KOPT-K1 (cell line): ENCODE measurements at regions not wholly inside any gene's neighbourhood (a gene's known extent, or its start where the extent isn't known, plus 50 kb on each side); places are given as distances from the start of the nearest gene placed in this dataset.
"Not testable (repeated sequence)": the region's sequence is repeated elsewhere in the genome, so short reads cannot be mapped to it uniquely, and the experiment has no call there.

Experiments used
- H3K27ac ChIP-seq: fragments of 200-600 bp; sonication (generic); 2 replicates; pipeline ENCODE4 v1.5.1; 2016; ENCODE audit warnings: antibody characterized with exemption, mild to moderate bottlenecking, low read depth, low read length; ENCODE audit not compliant: poor library complexity, severe bottlenecking
- H3K36me3 ChIP-seq: fragments of 200-600 bp; sonication (generic); 2 replicates; pipeline ENCODE4 v1.5.1; 2017; ENCODE audit warnings: antibody characterized with exemption, mild to moderate bottlenecking, low read length, moderate library complexity; ENCODE audit not compliant: insufficient read depth
- H3K9me3 ChIP-seq: fragments of 200-600 bp; sonication (generic); 2 replicates; pipeline ENCODE4 v1.5.1; 2017; ENCODE audit warnings: antibody characterized with exemption, low read length, mild to moderate bottlenecking; ENCODE audit not compliant: insufficient read depth, poor library complexity, severe bottlenecking

DNA sequence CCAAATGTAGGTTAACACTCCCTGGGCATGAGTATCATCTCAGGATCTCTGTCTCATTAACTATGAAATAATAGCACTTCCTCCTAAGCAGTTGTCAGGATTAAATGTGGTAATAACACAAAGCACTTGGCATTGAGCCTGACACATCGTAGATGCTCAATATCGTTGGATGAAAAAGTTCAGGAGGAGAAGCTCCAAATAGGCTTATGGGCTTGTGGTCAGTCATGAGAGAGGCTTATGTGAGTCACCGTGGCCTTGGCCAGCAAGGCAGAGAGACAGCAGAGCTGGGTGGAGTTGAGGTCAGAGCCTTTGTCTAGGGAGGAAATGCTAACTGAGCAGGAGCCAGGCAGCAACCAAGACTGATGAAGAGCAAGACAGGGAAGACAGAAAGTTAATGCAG is 68.3 kb upstream of the PPM1B start:
- no peak overlapping the region for H3K27ac ChIP-seq
- H3K36me3 ChIP-seq: no peaks in the 10 kb centered on the region
- no peaks in the 10 kb centered on the region for H3K9me3 ChIP-seq

DNA sequence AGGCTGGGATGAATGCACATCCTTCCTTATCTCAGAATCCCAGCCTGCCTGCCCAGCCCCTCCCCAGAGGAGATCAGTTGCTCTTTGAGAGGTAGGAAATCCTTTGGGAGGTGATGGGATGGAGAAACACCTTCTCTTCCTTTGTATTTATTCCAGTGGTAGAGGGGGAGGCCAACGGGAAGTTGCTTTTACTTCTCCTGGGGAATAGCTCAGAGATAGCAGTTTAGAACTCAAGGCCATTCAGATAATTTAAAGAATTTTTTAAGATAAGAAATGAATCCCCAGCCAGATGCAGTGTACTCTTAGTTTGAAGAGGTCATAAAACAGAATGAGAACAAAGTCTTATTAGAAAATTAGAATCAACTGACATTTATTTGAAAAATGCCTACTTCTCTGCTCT is 67.4 kb upstream of the PPM1B start:
- Histone ChIP-seq H3K36me3 (no peaks in the 10 kb centered on the region), H3K9me3 (no peaks in the 10 kb centered on the region), H3K27ac (no peak overlapping the region)

DNA sequence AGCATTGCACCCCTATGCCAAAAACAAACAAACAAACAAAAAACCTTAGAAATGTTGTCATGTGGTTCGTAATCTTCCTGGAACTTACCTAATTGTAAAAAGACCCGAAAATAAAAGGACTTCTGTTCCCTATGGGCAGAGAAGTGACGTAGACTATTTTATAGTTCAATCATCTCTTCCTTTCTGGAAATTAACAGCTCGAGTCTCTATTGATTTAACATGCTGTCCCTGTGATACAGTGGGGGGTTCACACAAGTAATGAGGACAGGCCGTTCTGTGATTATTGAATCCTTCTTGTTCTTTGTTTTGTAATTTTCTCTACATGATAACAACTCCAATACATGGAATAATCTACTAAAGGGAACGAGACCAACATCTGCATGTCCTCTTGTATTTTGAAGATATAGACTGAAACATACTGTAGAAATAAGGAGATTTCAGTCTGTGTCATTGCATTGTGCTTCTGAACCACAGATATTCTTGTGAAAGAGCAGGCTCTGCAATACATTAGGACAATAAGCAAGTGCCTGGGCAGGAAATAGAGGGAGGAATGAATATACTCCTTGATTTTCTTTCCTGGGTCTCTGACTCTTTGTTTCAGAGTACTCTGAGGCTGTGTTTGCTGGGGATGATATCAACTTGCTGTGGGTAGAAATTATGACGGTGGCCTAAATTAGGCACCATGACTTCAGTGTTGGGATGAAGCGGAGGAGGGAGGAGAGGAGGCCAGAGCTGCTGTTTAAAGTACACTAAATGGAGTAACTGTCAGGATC is 65.7 kb upstream of the PPM1B start:
- Histone ChIP-seq H3K36me3 (no peaks in the 10 kb centered on the region), H3K9me3 (no peaks in the 10 kb centered on the region), H3K27ac (no peak overlapping the region)

DNA sequence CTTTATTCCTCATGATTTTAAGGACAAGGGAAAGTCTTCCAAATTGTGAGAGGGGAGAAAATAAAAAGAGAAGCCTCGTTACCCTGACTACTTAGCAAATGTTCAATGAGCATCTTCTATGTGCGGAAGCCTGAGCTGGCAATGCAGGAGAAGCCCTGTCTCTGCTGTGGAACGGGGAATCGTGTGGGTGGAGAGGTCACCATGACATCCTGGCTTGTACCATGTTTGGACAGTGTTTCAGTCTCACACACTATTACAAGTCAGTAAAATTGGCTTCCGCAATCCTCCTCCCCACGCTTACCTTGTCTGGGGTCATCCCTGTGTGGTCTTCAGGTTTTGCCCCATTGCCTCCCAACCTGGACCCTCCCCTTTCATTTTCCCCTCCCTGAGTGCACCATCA is 65.0 kb upstream of the PPM1B start:
- Histone ChIP-seq H3K27ac (no peak overlapping the region), H3K36me3 (no peaks in the 10 kb centered on the region), H3K9me3 (no peaks in the 10 kb centered on the region)

DNA sequence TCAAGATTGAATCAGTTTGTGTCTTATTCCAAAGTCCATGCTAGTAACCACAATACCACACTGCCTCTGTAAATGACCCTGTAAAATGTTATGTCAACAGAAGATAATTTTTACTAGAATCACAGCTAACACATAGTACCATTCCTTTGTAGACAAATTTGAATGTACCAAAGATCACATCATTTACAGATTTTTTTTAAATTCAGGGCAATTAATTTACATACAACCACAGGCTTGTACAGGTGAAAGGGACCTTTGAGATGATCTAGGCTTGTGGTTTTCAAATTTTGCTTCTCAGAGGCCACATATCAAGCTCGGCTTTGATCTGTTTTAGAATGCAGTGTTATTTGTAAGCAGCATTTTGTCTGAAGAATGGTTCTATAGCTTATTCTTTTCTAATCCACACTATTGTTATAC is 63.8 kb upstream of the PPM1B start:
- Histone ChIP-seq H3K9me3 (no peaks in the 10 kb centered on the region), H3K36me3 (no peaks in the 10 kb centered on the region), H3K27ac (no peak overlapping the region)

DNA sequence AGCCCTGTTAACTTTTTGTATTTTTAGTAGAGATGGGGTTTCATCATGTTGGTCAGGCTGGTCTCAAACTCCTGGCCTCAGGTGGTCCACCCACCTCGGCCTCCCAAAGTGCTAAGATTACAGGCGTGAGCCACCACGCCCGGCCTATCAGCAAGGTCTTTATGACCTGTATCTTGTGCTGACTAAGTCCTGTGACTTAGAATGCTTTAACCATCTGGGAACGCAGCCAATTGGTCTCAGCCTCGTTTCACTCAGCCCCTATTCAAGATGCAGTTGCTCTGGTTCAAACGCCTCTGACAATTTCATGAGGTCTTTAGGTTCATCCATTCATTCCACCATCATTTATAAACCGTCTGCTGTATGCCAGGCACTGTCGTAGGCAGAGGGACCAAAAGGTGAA is 62.2 kb upstream of the PPM1B start:
- not testable (repeated sequence) for H3K9me3 ChIP-seq, H3K27ac ChIP-seq, H3K36me3 ChIP-seq

DNA sequence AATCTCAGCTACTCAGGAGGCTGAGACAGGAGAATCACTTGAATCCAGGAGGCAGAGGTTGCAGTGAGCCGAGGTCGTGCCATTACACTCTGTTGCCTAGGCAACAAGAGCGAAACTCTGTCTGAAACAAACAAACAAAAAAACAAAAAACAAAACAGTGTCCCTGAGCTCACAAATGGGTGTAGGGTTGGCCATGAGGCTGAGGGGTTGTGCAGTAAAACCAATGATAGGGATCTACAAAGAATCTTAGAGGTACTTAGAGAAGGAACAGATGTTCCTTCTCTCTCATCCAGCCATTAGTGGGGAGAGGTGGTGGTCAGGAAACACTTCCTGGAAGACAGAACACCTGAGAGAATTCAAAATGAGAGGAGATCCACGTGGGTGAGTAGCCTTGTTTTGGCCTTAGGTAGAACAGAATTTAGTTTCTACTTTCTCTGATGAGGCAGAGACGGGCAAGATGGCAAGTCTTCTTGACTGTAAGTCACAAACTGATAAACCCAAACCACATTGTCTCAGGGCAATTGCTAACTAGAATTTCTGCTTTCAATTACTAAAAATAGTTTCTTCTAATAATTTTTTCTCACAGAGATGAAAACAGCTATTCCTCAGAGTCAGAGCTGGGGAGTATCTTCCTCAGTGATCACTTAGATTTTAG is 61.5 kb upstream of the PPM1B start:
- Histone ChIP-seq H3K27ac (no peak overlapping the region), H3K36me3 (no peaks in the 10 kb centered on the region), H3K9me3 (no peaks in the 10 kb centered on the region)

DNA sequence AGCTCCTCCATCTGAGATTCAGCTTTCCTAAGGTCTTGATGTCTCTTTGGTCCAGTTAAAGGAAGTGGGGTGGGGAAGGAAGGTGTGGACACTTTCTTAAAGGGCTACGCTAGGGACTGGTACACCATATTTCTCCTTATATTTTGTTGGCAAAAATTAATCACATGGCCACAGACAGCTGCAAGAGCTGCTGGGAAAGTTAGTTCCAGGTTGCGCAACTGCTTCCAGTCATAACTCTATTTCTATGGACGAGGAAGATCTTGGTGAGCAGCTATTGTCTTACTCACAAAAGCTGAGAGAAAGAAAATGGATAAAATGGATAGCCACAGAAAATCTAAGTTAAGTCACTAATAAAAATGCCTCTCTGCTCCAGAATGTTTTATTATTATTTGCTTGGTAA is 60.7 kb upstream of the PPM1B start:
- Histone ChIP-seq H3K27ac (no peak overlapping the region), H3K9me3 (no peaks in the 10 kb centered on the region)

DNA sequence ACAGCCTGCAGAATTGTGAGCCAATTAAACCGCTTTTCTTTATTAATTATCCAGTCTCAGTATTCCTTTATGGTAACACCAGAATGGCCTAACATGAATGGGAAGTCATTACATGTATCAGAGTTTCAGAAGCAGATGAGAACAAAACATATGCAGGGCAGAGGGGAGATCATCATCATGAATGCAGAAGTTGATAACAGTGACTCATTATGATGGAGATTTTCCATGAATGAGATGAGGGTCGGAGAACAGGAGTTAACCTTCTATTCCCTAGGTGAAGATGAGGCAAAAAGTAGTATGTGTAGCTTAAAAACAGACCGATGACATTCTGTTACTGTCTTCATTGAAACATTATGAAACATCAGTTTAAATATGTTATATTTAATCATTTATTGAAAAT is 59.5 kb upstream of the PPM1B start:
- no peak overlapping the region for H3K27ac ChIP-seq
- no peaks in the 10 kb centered on the region for H3K36me3 ChIP-seq

More for the DNA sequence above, 60.7 kb upstream of the PPM1B start:
- no peaks in the 10 kb centered on the region for H3K36me3 ChIP-seq

DNA sequence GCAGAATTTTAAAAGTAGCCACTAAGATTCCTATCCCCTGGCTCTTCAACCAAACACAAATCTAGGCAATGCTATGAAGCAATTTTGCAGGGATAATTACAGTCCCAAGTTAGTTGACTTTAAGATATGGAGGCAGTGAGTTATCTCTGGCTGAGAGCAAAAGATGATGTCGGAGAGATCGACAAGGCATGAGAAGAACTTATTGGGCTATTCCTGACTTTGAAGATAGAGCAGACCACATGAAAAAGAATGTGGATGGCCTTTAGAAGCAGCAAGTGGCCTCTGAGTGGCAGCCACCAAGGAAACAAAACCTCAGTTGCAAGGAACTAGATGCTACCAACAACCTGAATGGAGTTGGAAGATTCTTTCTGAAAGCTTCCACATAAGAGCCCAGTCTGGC is 58.2 kb upstream of the PPM1B start:
- Histone ChIP-seq H3K27ac (no peak overlapping the region), H3K36me3 (no peaks in the 10 kb centered on the region), H3K9me3 (no peaks in the 10 kb centered on the region)

More for the DNA sequence above, 59.5 kb upstream of the PPM1B start:
- H3K9me3 ChIP-seq: no peaks in the 10 kb centered on the region

DNA sequence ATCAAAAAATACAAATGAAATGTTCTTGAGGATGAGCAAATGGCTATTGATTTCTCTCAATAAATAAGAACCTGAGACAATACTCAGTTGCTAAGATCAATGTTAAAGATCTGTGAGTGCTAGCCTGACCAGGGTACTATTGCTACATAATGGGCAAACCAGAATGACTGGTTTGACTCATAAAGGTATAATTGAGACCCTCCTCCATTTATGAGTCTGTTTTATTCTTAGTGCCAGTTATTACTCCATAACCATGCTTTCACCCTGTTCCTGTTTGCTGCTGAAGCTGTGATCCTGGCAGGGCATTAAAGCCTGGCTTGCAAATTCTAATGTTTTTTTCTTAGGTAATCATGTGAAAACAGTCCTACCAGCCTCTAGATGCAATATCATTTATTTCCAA is 56.6 kb upstream of the PPM1B start:
- Histone ChIP-seq H3K9me3 (no peaks in the 10 kb centered on the region), H3K27ac (no peak overlapping the region), H3K36me3 (no peaks in the 10 kb centered on the region)

DNA sequence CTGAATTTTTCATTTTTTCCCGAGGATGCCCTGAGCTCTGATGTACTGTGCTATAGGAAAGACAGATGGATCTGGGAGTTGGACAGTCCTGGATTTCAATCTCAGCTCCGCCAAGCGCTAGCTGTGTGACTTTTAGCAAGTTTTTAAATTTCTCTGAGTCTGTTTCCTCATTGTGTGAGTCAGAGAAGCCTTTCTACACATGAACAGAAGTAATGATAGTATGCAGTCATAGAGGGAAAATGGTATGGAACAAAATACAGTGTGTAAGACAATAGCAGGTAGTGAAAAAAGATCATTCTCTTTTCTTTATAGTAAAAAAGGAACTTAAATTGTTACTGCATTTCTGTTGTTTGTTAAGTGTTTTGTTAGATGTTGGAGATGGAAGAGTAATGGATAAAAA is 52.4 kb upstream of the PPM1B start:
- Histone ChIP-seq H3K36me3 (no peaks in the 10 kb centered on the region), H3K27ac (no peak overlapping the region), H3K9me3 (no peaks in the 10 kb centered on the region)

DNA sequence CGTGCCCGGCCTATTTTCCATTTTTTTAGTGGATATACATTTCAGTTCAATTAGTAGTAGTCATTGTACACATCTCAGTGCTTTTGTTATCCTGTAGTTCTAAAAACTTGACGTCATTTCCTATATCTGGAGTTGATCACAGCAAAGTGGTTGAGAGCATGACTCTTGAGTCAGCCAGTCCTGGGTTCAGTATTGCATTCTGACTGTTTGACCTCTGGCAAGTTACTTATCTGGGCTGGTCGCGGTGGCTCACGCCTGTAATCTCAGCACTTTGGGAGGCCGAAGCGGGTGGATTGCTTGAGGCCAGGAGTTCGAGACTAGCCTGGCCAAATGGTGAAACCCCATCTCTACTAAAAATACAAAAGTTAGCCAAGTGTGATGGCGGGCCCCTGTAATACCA is 50.4 kb upstream of the PPM1B start:
- Histone ChIP-seq H3K27ac (no peak overlapping the region), H3K9me3 (no peaks in the 10 kb centered on the region), H3K36me3 (no peaks in the 10 kb centered on the region)
